ENCODE measurements at regions not wholly inside any gene's neighbourhood (a gene's known extent, or its start where the extent isn't known, plus 50 kb on each side); places are given as distances from the start of the nearest gene placed in this dataset.
"Not testable (repeated sequence)": the region's sequence is repeated elsewhere in the genome, so short reads cannot be mapped to it uniquely, and the experiment has no call there.

GRCh38 chr1:94668528-94668927, 127.0 kb upstream of the F3 start:
- no peak for DNase-seq

GRCh38 chr1:94667818-94668217, 126.3 kb upstream of the F3 start:
- DNase-seq: no peak

GRCh38 chr1:94666797-94667196, 125.2 kb upstream of the F3 start:
- DNase-seq: no peak

- no peak for DNase-seq
Observed at GRCh38 chr1:94661431-94661932, 119.9 kb upstream of the F3 start.

GRCh38 chr1:94660994-94661393, 119.4 kb upstream of the F3 start:
- DNase-seq: no peak

- no peak for DNase-seq
Observed at GRCh38 chr1:94660258-94660657, 118.7 kb upstream of the F3 start.

- DNase-seq: not testable (repeated sequence)
Observed at GRCh38 chr1:94659202-94659601, 117.6 kb upstream of the F3 start.

- no peak for DNase-seq
Observed at GRCh38 chr1:94658221-94658620, 116.7 kb upstream of the F3 start.

GRCh38 chr1:94657776-94658175, 116.2 kb upstream of the F3 start:
- not testable (repeated sequence) for DNase-seq

GRCh38 chr1:94656967-94657366, 115.4 kb upstream of the F3 start:
- DNase-seq: no peak

GRCh38 chr1:94654919-94655318, 113.4 kb upstream of the F3 start:
- no peak for DNase-seq

- no peak for DNase-seq
Observed at GRCh38 chr1:94654459-94654858, 112.9 kb upstream of the F3 start.

GRCh38 chr1:94654031-94654430, 112.5 kb upstream of the F3 start:
- no peak for DNase-seq

- no peak for DNase-seq
Observed at GRCh38 chr1:94653454-94653853, 111.9 kb upstream of the F3 start.

GRCh38 chr1:94651076-94651475, 109.5 kb upstream of the F3 start:
- no peak for DNase-seq

GRCh38 chr1:94650301-94650700, 108.7 kb upstream of the F3 start:
- DNase-seq: no peak

- no peak for DNase-seq
Observed at GRCh38 chr1:94648225-94649007, 106.9 kb upstream of the F3 start.

- no peak for DNase-seq
Observed at GRCh38 chr1:94646786-94647555, 105.4 kb upstream of the F3 start.

- no peak for DNase-seq
Observed at GRCh38 chr1:94646141-94646643, 104.6 kb upstream of the F3 start.

GRCh38 chr1:94644352-94644751, 102.8 kb upstream of the F3 start:
- no peak for DNase-seq

GRCh38 chr1:94643819-94644218, 102.3 kb upstream of the F3 start:
- DNase-seq: no peak

- no peak for DNase-seq
Observed at GRCh38 chr1:94642617-94643321, 101.2 kb upstream of the F3 start.

- no peak for DNase-seq
Observed at GRCh38 chr1:94641990-94642389, 100.4 kb upstream of the F3 start.
